HL-60 (cell line): ENCODE measurements at regions not wholly inside any gene's neighbourhood (a gene's known extent, or its start where the extent isn't known, plus 50 kb on each side); places are given as distances from the start of the nearest gene placed in this dataset.

Experiments
- CTCF ChIP-seq: IDR thresholded peaks from one replicate; pipeline ENCODE4 v1.5.1; 2011; ENCODE audit warnings: low read length, control low read depth, inconsistent platforms; ENCODE audit not compliant: insufficient read depth
- POLR2AphosphoS5 ChIP-seq: IDR thresholded peaks from 2 replicates; pipeline ENCODE4 v1.6.1; 2012; ENCODE audit warnings: low read depth

GRCh38 chr20:53706466-53707370, 113.1 kb upstream of the ZNF217 start:
- TF ChIP-seq CTCF: no peak
- TF ChIP-seq POLR2AphosphoS5: no peak
